ENCODE measurements at regions not wholly inside any gene's neighbourhood (a gene's known extent, or its start where the extent isn't known, plus 50 kb on each side); places are given as distances from the start of the nearest gene placed in this dataset.

DNA sequence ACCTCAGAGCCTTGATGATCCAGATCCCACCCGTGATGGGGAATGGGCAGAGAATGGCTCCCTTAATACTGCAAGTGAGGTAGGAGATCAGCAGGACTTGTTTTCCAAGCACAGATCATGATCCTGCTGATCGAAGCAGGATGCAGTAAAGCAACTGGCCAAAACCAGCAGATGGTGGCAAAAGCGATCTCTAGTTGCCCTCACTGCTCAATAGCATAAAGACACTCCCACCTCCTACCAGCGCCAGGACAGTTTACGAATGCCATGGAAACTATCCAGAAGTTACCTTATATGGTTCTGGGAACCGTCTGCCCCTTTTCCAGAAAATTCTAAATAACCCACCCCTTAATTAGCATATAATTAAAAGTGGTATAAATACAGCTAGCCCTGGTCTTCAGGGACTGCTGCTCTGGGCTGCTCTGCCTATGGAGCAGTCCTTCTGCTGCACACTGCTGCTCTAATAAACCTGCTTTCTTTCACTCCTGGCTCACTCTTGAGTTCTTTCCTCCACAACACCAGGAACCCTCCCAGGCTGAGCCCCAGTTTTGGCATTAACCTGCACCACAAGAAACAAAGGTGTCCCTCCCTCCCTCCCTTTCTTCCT lies 415.8 kb downstream of the PREX1 start:
- no peaks in the 10 kb centered on the region for H3K36me3 Mint-ChIP-seq
- no peak overlapping the region for H3K27ac Mint-ChIP-seq
- Histone ChIP-seq H3K36me3 (ENCODE audit: insufficient read depth, low read length) (no peaks in the 10 kb centered on the region), H3K4me1 (ENCODE audit: insufficient read depth, low read length) (no peaks in the 10 kb centered on the region), H3K27me3 (ENCODE audit: insufficient read depth, low read length) (peaks cover 4% of the 10 kb centered on the region), H3K27ac (ENCODE audit: low read depth, low read length) (no peak overlapping the region), H3K4me3 (ENCODE audit: low read length in 2 of 2) (no peak overlapping the region), H3K9me3 (ENCODE audit: control insufficient read depth in 1 of 2, low read length in 2 of 2) (no peaks in the 10 kb centered on the region)
- DNase-seq, result no peak
- peaks cover 8 to 32% of the 10 kb centered on the region in 2 donors for H3K27me3 Mint-ChIP-seq
- intact Hi-C loops (cut with micrococcal nuclease), result no loop called here
- H3K4me3 Mint-ChIP-seq, result no peak overlapping the region
- ChIA-PET CTCF (ENCODE audit: partially characterized antibody) (no interaction called here), POLR2A (ENCODE audit: partially characterized antibody) (no interaction called here)
- no peaks in the 10 kb centered on the region for H3K9me3 Mint-ChIP-seq
- H3K4me1 Mint-ChIP-seq, result no peaks in the 10 kb centered on the region

DNA sequence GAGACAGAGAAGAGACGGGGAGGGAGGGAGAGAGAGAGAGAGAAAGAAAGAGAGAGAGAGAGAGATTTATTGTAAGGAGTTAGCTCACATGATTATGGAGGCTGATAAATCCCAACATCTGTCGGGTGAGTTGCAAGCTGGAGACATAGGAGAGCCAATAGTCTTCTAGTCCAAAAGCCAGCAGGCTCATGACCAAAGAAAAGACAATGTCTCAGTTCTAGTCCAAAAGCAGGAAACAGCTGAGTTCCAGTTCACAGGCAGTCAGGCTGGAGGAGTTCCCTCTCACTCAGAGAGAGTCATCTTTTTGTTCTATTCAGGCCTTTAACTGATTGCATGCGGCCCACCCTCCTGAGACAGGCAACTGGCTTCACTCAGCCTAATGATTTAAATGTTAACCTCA lies 416.6 kb downstream of the PREX1 start:
- Mint-ChIP-seq H3K36me3 (no peaks in the 10 kb centered on the region), H3K27me3 (peaks cover 8 to 29% of the 10 kb centered on the region in 2 donors), H3K4me1 (no peaks in the 10 kb centered on the region), H3K27ac (no peak overlapping the region), H3K9me3 (no peaks in the 10 kb centered on the region), H3K4me3 (no peak overlapping the region)
- Histone ChIP-seq H3K27ac (ENCODE audit: low read depth, low read length) (no peak overlapping the region), H3K9me3 (ENCODE audit: control insufficient read depth in 1 of 2, low read length in 2 of 2) (no peaks in the 10 kb centered on the region), H3K4me1 (ENCODE audit: insufficient read depth, low read length) (no peaks in the 10 kb centered on the region), H3K4me3 (ENCODE audit: low read length in 2 of 2) (no peak overlapping the region), H3K27me3 (ENCODE audit: insufficient read depth, low read length) (peaks cover 4% of the 10 kb centered on the region), H3K36me3 (ENCODE audit: insufficient read depth, low read length) (no peaks in the 10 kb centered on the region)
- ChIA-PET POLR2A (ENCODE audit: partially characterized antibody) (no interaction called here), CTCF (ENCODE audit: partially characterized antibody) (no interaction called here)
- DNase-seq, result no peak
- intact Hi-C loops (cut with micrococcal nuclease), result no loop called here

DNA sequence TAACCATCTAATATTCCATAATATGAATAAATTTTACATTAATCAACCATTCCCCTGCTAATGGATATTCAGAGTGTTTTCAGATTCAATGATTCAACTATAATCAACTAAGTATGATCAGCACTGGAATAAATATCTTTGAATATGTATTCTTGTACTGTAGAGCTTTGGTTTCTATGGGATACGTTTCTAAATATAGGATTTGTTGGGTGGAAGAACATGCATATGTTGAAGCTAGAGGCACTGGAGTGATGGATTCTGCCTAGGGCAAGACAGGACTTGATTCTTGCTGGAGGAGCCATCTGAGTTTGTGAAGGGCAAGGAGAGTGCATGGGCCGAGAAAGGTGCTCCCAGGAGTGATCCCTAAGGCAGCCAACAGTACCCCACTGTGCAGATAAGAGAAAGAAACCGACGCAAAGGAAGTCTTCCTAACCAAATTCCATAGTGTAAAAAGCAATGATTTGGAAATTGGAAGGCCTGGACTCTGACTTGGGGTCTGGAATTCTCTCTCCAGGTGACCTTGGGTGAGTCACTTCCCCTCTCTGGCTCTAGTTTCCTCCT lies 418.7 kb downstream of the PREX1 start:
- Mint-ChIP-seq H3K9me3 (no peaks in the 10 kb centered on the region), H3K4me3 (no peak overlapping the region), H3K27me3 (peaks cover 11 to 30% of the 10 kb centered on the region in 2 donors), H3K27ac (no peak overlapping the region), H3K4me1 (no peaks in the 10 kb centered on the region), H3K36me3 (no peaks in the 10 kb centered on the region)
- no peak overlapping the region for H3K4me3 ChIP-seq (ENCODE audit: low read length in 2 of 2)
- H3K36me3 ChIP-seq (ENCODE audit: insufficient read depth, low read length), result no peaks in the 10 kb centered on the region
- POLR2A ChIA-PET (ENCODE audit: partially characterized antibody), result no interaction called here
- H3K27me3 ChIP-seq (ENCODE audit: insufficient read depth, low read length), result peaks cover 4% of the 10 kb centered on the region
- no peak for DNase-seq
- no peaks in the 10 kb centered on the region for H3K9me3 ChIP-seq (ENCODE audit: control insufficient read depth in 1 of 2, low read length in 2 of 2)
- intact Hi-C loops (cut with micrococcal nuclease), result no loop called here
- H3K4me1 ChIP-seq (ENCODE audit: insufficient read depth, low read length), result no peaks in the 10 kb centered on the region
- H3K27ac ChIP-seq (ENCODE audit: low read depth, low read length), result no peak overlapping the region
- CTCF ChIA-PET (ENCODE audit: partially characterized antibody), result no interaction called here

- Mint-ChIP-seq H3K36me3 (no peaks in the 10 kb centered on the region), H3K4me1 (no peaks in the 10 kb centered on the region), H3K27me3 (peaks cover 12 to 28% of the 10 kb centered on the region in 2 donors), H3K27ac (no peak overlapping the region), H3K9me3 (peaks cover 0 to 1% (median 0%) of the 10 kb centered on the region in 8 donors), H3K4me3 (no peak overlapping the region)
- POLR2A ChIA-PET (ENCODE audit: partially characterized antibody), result no interaction called here
- no peak for DNase-seq
- no peaks in the 10 kb centered on the region for H3K4me1 ChIP-seq (ENCODE audit: insufficient read depth, low read length)
- H3K36me3 ChIP-seq (ENCODE audit: insufficient read depth, low read length), result no peaks in the 10 kb centered on the region
- H3K4me3 ChIP-seq (ENCODE audit: low read length in 2 of 2), result no peak overlapping the region
- intact Hi-C loops (cut with micrococcal nuclease), result no loop called here
- H3K9me3 ChIP-seq (ENCODE audit: control insufficient read depth in 1 of 2, low read length in 2 of 2), result no peaks in the 10 kb centered on the region
- H3K27me3 ChIP-seq (ENCODE audit: insufficient read depth, low read length), result peaks cover 4% of the 10 kb centered on the region
- no peak overlapping the region for H3K27ac ChIP-seq (ENCODE audit: low read depth, low read length)
- CTCF ChIA-PET (ENCODE audit: partially characterized antibody), result no interaction called here
Observed at GRCh38 chr20:48407710-48408109, 420.1 kb downstream of the PREX1 start.

DNA sequence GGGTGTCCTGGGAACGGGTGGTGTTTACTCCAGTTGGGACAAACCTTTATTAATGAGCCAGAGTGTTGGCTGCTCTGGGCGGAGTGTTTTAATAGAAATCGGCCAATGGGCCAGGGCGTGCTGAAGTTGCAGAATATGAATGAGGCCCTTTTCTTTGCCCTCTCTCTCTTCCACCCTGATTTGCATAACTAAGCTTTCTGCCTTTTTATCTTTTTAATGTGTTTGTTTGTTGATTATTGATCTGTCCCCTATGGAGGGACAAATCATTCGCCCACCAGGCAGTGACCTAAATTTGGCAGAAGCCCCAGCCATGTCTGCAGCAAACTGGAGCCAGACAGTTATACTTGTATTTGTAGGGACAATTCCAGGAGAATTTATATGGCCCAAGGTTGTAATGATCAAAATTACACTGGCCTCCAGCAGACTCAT lies 420.9 kb downstream of the PREX1 start:
- Histone ChIP-seq H3K9me3 (ENCODE audit: control insufficient read depth in 1 of 2, low read length in 2 of 2) (no peaks in the 10 kb centered on the region), H3K27me3 (ENCODE audit: insufficient read depth, low read length) (peaks cover 4% of the 10 kb centered on the region), H3K36me3 (ENCODE audit: insufficient read depth, low read length) (no peaks in the 10 kb centered on the region), H3K4me1 (ENCODE audit: insufficient read depth, low read length) (no peaks in the 10 kb centered on the region), H3K27ac (ENCODE audit: low read depth, low read length) (no peak overlapping the region), H3K4me3 (ENCODE audit: low read length in 2 of 2) (no peak overlapping the region)
- Mint-ChIP-seq H3K9me3 (peaks cover 0 to 1% (median 0%) of the 10 kb centered on the region in 8 donors), H3K27me3 (peaks cover 15 to 25% of the 10 kb centered on the region in 2 donors), H3K27ac (no peak overlapping the region), H3K4me1 (no peaks in the 10 kb centered on the region), H3K36me3 (no peaks in the 10 kb centered on the region), H3K4me3 (no peak overlapping the region)
- intact Hi-C loops (cut with micrococcal nuclease), result no loop called here
- CTCF ChIA-PET (ENCODE audit: partially characterized antibody), result no interaction called here
- DNase-seq, result no peak
- POLR2A ChIA-PET (ENCODE audit: partially characterized antibody), result no interaction called here

DNA sequence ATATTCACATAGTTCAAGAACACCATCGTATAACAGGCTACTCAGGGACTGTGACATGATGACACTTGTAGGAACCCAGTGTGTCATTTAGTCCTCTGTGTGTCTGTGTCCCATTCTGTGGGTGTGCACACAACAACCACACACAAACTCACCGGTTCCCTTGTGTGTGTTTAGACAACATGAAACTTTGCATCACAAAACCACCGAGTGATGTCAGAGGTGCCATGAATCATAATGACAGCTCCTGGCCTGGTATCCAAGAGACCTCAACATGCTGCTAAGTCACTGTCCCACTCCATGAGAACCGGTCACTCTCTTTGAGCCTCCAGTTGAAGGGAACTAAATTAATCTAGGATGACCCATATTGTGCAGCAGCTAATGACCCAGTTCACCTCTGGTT lies 421.3 kb downstream of the PREX1 start:
- intact Hi-C loops (cut with micrococcal nuclease), result no loop called here

GRCh38 chr20:48405909-48406308 lies 421.9 kb downstream of the PREX1 start:
- POLR2A ChIA-PET (ENCODE audit: partially characterized antibody), result no interaction called here
- Histone ChIP-seq H3K9me3 (ENCODE audit: control insufficient read depth in 1 of 2, low read length in 2 of 2) (no peaks in the 10 kb centered on the region), H3K27ac (ENCODE audit: low read depth, low read length) (no peak overlapping the region), H3K4me3 (ENCODE audit: low read length in 2 of 2) (no peak overlapping the region), H3K4me1 (ENCODE audit: insufficient read depth, low read length) (no peaks in the 10 kb centered on the region), H3K27me3 (ENCODE audit: insufficient read depth, low read length) (no peaks in the 10 kb centered on the region), H3K36me3 (ENCODE audit: insufficient read depth, low read length) (no peaks in the 10 kb centered on the region)
- intact Hi-C loops (cut with micrococcal nuclease), result no loop called here
- Mint-ChIP-seq H3K4me1 (no peaks in the 10 kb centered on the region), H3K4me3 (no peak overlapping the region), H3K27me3 (peaks cover 19 to 29% of the 10 kb centered on the region in 2 donors), H3K9me3 (peaks cover 0 to 1% (median 0%) of the 10 kb centered on the region in 8 donors), H3K27ac (no peak overlapping the region), H3K36me3 (no peaks in the 10 kb centered on the region)
- CTCF ChIA-PET (ENCODE audit: partially characterized antibody), result no interaction called here
- DNase-seq, result no peak

More for the DNA sequence above, 421.3 kb downstream of the PREX1 start:
- Histone ChIP-seq H3K4me3 (ENCODE audit: low read length in 2 of 2) (no peak overlapping the region), H3K4me1 (ENCODE audit: insufficient read depth, low read length) (no peaks in the 10 kb centered on the region), H3K9me3 (ENCODE audit: control insufficient read depth in 1 of 2, low read length in 2 of 2) (no peaks in the 10 kb centered on the region), H3K27me3 (ENCODE audit: insufficient read depth, low read length) (peaks cover 4% of the 10 kb centered on the region), H3K27ac (ENCODE audit: low read depth, low read length) (no peak overlapping the region), H3K36me3 (ENCODE audit: insufficient read depth, low read length) (no peaks in the 10 kb centered on the region)
- H3K27ac Mint-ChIP-seq, result no peak overlapping the region
- no peak for DNase-seq
- H3K4me3 Mint-ChIP-seq, result no peak overlapping the region
- ChIA-PET CTCF (ENCODE audit: partially characterized antibody) (no interaction called here), POLR2A (ENCODE audit: partially characterized antibody) (no interaction called here)
- no peaks in the 10 kb centered on the region for H3K36me3 Mint-ChIP-seq
- H3K4me1 Mint-ChIP-seq, result no peaks in the 10 kb centered on the region
- H3K27me3 Mint-ChIP-seq, result peaks cover 19 to 28% of the 10 kb centered on the region in 2 donors
- peaks cover 0 to 1% (median 0%) of the 10 kb centered on the region in 8 donors for H3K9me3 Mint-ChIP-seq
